Fibroblast of lung (primary cell): ENCODE measurements at regions not wholly inside any gene's neighbourhood (a gene's known extent, or its start where the extent isn't known, plus 50 kb on each side); places are given as distances from the start of the nearest gene placed in this dataset.

ENCODE experiments used
- EZH2 ChIP-seq: IDR thresholded peaks from 2 replicates; pipeline ENCODE4 v1.5.1; 2012; ENCODE audit warnings: low read length, control low read depth, mild to moderate bottlenecking; ENCODE audit errors: missing control alignments
- TF ChIP-seq, protein P1 (sequence below), 2 donors: IDR thresholded peaks in 1 of 2; conservative IDR thresholded peaks in 1 of 2; 1 replicate in 1 of 2; 2 replicates in 1 of 2; pipeline ENCODE4 v1.5.1; 2011 to 2012; ENCODE audit warnings: low read length in 2 of 2, control low read depth in 1 of 2, inconsistent platforms in 1 of 2, low read depth in 1 of 2, mild to moderate bottlenecking in 1 of 2

DNA sequence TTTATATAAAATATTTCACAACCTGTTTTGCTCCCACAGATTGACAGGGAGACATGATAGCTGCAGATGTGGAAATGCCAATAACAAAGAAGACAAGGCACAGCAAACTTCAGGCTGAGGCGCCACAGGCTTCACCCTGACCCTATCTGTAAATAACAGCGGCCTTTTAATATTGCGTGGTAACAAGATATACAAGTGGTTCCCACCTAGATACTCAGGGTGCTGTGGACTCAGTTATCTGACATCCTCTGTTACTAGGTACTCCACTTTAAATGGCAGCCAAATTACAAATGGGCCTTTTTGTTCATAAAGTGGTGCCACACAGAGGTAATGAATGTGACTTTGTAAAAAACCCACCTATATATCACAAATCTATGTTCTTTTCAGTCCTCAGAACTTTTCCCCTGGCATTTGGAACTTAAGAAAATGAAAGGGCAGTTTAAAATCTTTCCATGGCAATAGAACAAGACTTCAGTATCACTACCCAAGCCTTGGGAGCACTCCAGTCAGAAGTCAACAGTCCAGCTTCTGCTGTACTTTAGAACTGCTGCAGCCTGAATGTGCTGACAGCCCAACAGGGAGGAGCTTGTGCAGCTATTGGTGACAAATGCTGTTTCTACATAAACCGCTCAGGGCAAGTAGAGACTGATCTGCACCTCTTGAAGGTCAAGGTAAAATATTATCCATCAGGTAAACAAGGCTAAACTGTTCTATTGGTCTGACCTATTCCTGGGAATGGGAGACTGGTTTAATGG lies 86.2 kb upstream of the DCD start:
- TF ChIP-seq, protein P1, sequence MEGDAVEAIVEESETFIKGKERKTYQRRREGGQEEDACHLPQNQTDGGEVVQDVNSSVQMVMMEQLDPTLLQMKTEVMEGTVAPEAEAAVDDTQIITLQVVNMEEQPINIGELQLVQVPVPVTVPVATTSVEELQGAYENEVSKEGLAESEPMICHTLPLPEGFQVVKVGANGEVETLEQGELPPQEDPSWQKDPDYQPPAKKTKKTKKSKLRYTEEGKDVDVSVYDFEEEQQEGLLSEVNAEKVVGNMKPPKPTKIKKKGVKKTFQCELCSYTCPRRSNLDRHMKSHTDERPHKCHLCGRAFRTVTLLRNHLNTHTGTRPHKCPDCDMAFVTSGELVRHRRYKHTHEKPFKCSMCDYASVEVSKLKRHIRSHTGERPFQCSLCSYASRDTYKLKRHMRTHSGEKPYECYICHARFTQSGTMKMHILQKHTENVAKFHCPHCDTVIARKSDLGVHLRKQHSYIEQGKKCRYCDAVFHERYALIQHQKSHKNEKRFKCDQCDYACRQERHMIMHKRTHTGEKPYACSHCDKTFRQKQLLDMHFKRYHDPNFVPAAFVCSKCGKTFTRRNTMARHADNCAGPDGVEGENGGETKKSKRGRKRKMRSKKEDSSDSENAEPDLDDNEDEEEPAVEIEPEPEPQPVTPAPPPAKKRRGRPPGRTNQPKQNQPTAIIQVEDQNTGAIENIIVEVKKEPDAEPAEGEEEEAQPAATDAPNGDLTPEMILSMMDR (conservative IDR thresholded peaks at IDR 0.05 in 1 of 2, IDR thresholded peaks at IDR 0.05 in 1 of 2; ENCODE audit: low read depth in 1 of 2, low read length in 2 of 2): no peak
- TF ChIP-seq EZH2: no peak
